Caco-2 (cell line): ENCODE measurements at regions not wholly inside any gene's neighbourhood (a gene's known extent, or its start where the extent isn't known, plus 50 kb on each side); places are given as distances from the start of the nearest gene placed in this dataset.

Source experiments
- BruUV-seq: library from RNA; stranded (reverse); fragments of 400-500 nt; replicated peaks from 2 replicates; lab custom pipeline; 2021; lab: Mats Ljungman, UMichigan
- CTCF ChIA-PET: fragments of 300-600 bp; sonication (Branson Sonifier 250); formaldehyde crosslinking; loops from one replicate; lab custom pipeline; 2022; ENCODE audit warnings: antibody characterized with exemption; lab: Charles Lee
- POLR2A ChIA-PET: fragments of 300-600 bp; sonication (Branson Sonifier 250); formaldehyde crosslinking; loops from one replicate; lab custom pipeline; 2022; ENCODE audit warnings: antibody characterized with exemption; lab: Charles Lee
- DNase-seq, 2 experiments: peaks; one replicate each; pipeline versions ENCODE4 v3.0.0 to v3.0.0-alpha.2; 2020 to 2022
- H3K27me3 ChIP-seq: replicated peaks from 2 replicates; pipeline ENCODE4 v1.6.0; 2011; ENCODE audit warnings: low read length; ENCODE audit not compliant: control insufficient read depth, insufficient read depth
- H3K36me3 ChIP-seq: 2 replicates; pipeline ENCODE4 v1.5.1; 2011; ENCODE audit warnings: low read length; ENCODE audit not compliant: control insufficient read depth, insufficient read depth
- H3K4me1 ChIP-seq: fragments of 250-450 bp; sonication (Bioruptor Pico); 2 replicates; pipeline ENCODE4 v1.5.1; 2020; ENCODE audit warnings: mild to moderate bottlenecking
- H3K4me3 ChIP-seq: 2 replicates; pipeline ENCODE4 v1.5.1; 2011; ENCODE audit warnings: low read depth, mild to moderate bottlenecking, control low read depth, low read length
- H3K9me3 ChIP-seq: fragments of 250-450 bp; sonication (Bioruptor Pico); 2 replicates; pipeline ENCODE4 v1.5.1; 2020; ENCODE audit warnings: mild to moderate bottlenecking, moderate library complexity
- H3K27ac Mint-ChIP-seq: one replicate; pipeline ENCODE4 v1.8.0; 2022; ENCODE audit warnings: mixed read lengths; ENCODE audit not compliant: unreplicated experiment
- H3K27me3 Mint-ChIP-seq: one replicate; pipeline ENCODE4 v1.8.0; 2022; ENCODE audit warnings: mixed read lengths; ENCODE audit not compliant: insufficient read depth, unreplicated experiment
- H3K36me3 Mint-ChIP-seq: one replicate; pipeline ENCODE4 v1.8.0; 2022; ENCODE audit warnings: mild to moderate bottlenecking, mixed read lengths; ENCODE audit not compliant: insufficient read depth, unreplicated experiment
- H3K4me1 Mint-ChIP-seq: one replicate; pipeline ENCODE4 v1.8.0; 2022; ENCODE audit warnings: low read depth, mixed read lengths; ENCODE audit not compliant: unreplicated experiment
- H3K4me3 Mint-ChIP-seq: one replicate; pipeline ENCODE4 v1.8.0; 2022; ENCODE audit warnings: mild to moderate bottlenecking, moderate library complexity, mixed read lengths; ENCODE audit not compliant: unreplicated experiment
- H3K9me3 Mint-ChIP-seq: one replicate; pipeline ENCODE4 v1.8.0; 2022; ENCODE audit warnings: mixed read lengths; ENCODE audit not compliant: unreplicated experiment
- intact Hi-C: fragments of 100-400 bp; cut with micrococcal nuclease; formaldehyde crosslinking; loops from one replicate; pipeline ENCODE4 v1.10.0; 2022; ENCODE audit not compliant: unreplicated experiment
- TF ChIP-seq, protein P1 (sequence below), 2 experiments: fragments of 200-600 bp in 1 of 2; IDR thresholded peaks; 1 replicate in 1 of 2; 2 replicates in 1 of 2; pipeline versions ENCODE4 v1.5.1 to v1.8.0; 2011 to 2022; ENCODE audit warnings: antibody characterized with exemption in 1 of 2, control low read depth in 1 of 2, inconsistent platforms in 1 of 2, low read depth in 1 of 2, low read length in 1 of 2, mild to moderate bottlenecking in 1 of 2, moderate library complexity in 1 of 2; ENCODE audit not compliant: insufficient read depth in 1 of 2, severe bottlenecking in 1 of 2, unreplicated experiment in 1 of 2

DNA sequence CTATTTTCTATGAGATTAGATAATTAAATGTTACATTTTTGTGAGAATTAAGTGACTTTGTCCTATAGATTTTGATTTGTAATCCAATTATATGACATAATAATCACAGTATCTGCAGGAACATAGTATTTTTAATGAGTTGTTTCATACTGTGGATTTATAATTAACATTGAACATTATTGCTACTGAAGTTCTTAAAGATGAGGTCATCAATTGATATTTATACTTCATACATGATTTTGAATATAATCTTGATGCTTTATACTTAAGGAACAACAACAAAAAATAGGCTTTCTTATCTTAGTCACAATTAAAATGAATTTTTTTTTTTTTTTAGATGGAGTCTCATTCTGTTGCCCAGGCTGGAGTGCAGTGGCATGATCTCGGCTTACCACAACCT is 846.6 kb downstream of the SI start:
- no peaks in the 10 kb centered on the region for H3K4me1 Mint-ChIP-seq
- CTCF ChIA-PET, result no interaction called here
- H3K36me3 Mint-ChIP-seq, result no peaks in the 10 kb centered on the region
- no peaks in the 10 kb centered on the region for H3K27me3 ChIP-seq
- no peak overlapping the region for H3K4me3 ChIP-seq
- intact Hi-C loops, result no loop called here
- BruUV-seq, result no TSS peak
- POLR2A ChIA-PET, result no interaction called here
- no peaks in the 10 kb centered on the region for H3K9me3 ChIP-seq
- no peaks in the 10 kb centered on the region for H3K9me3 Mint-ChIP-seq
- no peak overlapping the region for H3K4me3 Mint-ChIP-seq
- no peak overlapping the region for H3K27ac Mint-ChIP-seq
- no peaks in the 10 kb centered on the region for H3K36me3 ChIP-seq
- no peaks in the 10 kb centered on the region for H3K4me1 ChIP-seq
- TF ChIP-seq, protein P1, sequence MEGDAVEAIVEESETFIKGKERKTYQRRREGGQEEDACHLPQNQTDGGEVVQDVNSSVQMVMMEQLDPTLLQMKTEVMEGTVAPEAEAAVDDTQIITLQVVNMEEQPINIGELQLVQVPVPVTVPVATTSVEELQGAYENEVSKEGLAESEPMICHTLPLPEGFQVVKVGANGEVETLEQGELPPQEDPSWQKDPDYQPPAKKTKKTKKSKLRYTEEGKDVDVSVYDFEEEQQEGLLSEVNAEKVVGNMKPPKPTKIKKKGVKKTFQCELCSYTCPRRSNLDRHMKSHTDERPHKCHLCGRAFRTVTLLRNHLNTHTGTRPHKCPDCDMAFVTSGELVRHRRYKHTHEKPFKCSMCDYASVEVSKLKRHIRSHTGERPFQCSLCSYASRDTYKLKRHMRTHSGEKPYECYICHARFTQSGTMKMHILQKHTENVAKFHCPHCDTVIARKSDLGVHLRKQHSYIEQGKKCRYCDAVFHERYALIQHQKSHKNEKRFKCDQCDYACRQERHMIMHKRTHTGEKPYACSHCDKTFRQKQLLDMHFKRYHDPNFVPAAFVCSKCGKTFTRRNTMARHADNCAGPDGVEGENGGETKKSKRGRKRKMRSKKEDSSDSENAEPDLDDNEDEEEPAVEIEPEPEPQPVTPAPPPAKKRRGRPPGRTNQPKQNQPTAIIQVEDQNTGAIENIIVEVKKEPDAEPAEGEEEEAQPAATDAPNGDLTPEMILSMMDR (IDR thresholded peaks at IDR 0.05; ENCODE audit: insufficient read depth in 1 of 2, low read depth in 1 of 2, low read length in 1 of 2, severe bottlenecking in 1 of 2, unreplicated experiment in 1 of 2), result no peak
- H3K27me3 Mint-ChIP-seq, result no peaks in the 10 kb centered on the region
- DNase-seq, result no peak

DNA sequence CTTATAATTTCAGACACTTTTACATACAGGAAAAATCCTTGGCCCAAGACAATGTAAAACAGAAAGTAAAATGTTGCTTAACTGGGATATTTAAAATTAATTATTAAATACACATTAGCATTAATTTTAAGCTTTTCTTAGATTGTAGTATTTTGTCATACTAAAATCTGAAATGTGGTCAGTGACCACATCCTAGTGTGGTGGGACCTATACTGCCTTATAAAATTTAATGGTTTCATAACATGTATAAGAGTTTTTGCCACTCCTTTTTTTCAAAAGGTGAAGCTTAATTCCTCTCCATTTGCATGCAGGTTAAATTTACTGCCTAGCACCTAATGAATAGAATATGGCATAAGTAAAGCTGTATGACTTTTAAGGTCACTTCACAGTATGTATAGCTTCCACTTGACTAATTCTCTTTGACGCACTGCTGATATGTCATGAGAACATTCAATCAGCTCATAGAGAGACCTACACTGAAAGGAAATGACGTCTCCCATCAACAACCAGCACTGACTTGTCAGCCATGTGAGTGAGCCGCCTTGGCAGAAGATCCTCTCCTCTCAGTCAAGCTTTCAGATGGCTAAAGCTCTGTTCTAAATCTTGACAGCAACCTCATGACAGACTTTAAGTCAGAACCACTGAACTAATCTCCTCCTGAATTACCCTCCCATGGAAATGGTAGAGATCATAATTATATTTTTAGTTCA is 847.8 kb downstream of the SI start:
- Histone ChIP-seq H3K9me3 (no peaks in the 10 kb centered on the region), H3K4me1 (no peaks in the 10 kb centered on the region), H3K27me3 (no peaks in the 10 kb centered on the region), H3K36me3 (no peaks in the 10 kb centered on the region), H3K4me3 (no peak overlapping the region)
- Mint-ChIP-seq H3K4me1 (no peaks in the 10 kb centered on the region), H3K27ac (no peak overlapping the region), H3K9me3 (no peaks in the 10 kb centered on the region), H3K27me3 (no peaks in the 10 kb centered on the region), H3K36me3 (no peaks in the 10 kb centered on the region), H3K4me3 (no peak overlapping the region)
- intact Hi-C loops, result no loop called here
- CTCF ChIA-PET, result no interaction called here
- no peak for DNase-seq
- BruUV-seq, result no TSS peak
- POLR2A ChIA-PET, result no interaction called here
- TF ChIP-seq, protein P1 (IDR thresholded peaks at IDR 0.05; ENCODE audit: insufficient read depth in 1 of 2, low read depth in 1 of 2, low read length in 1 of 2, severe bottlenecking in 1 of 2, unreplicated experiment in 1 of 2), result no peak

DNA sequence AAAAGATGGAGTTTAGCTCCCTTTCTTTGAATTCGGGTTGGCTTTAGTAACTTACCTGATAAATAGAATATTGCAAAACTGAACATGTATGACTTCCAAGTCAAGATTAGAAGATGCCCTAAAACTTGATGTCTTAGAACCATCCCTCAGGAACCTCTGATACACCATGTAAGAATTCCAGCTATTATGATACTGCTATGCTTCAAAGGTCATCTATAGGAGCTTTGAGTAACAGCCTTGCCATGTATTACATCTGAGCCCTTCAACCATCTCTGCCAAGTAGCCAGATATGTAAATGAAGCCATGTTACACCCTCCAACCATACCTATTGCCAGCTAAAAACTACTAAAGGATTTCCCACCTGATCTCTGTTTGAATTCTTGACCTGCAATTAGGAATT is 854.2 kb downstream of the SI start:
- intact Hi-C loops, result no loop called here
- no peaks in the 10 kb centered on the region for H3K36me3 Mint-ChIP-seq
- peaks cover 13% of the 10 kb centered on the region for H3K9me3 ChIP-seq
- no TSS peak for BruUV-seq
- DNase-seq, result no peak
- H3K9me3 Mint-ChIP-seq, result peaks cover 22% of the 10 kb centered on the region
- H3K27me3 Mint-ChIP-seq, result no peaks in the 10 kb centered on the region
- H3K4me1 ChIP-seq, result no peaks in the 10 kb centered on the region
- H3K4me1 Mint-ChIP-seq, result no peaks in the 10 kb centered on the region
- H3K36me3 ChIP-seq, result no peaks in the 10 kb centered on the region
- TF ChIP-seq, protein P1 (IDR thresholded peaks at IDR 0.05; ENCODE audit: insufficient read depth in 1 of 2, low read depth in 1 of 2, low read length in 1 of 2, severe bottlenecking in 1 of 2, unreplicated experiment in 1 of 2), result no peak
- no peak overlapping the region for H3K4me3 Mint-ChIP-seq
- H3K27me3 ChIP-seq, result no peaks in the 10 kb centered on the region
- CTCF ChIA-PET, result no interaction called here
- no peak overlapping the region for H3K4me3 ChIP-seq
- POLR2A ChIA-PET, result no interaction called here
- no peak overlapping the region for H3K27ac Mint-ChIP-seq
